ENCODE measurements at regions not wholly inside any gene's neighbourhood (a gene's known extent, or its start where the extent isn't known, plus 50 kb on each side); places are given as distances from the start of the nearest gene placed in this dataset.

GRCh38 chr6:169961772-169962561 lies 210.5 kb downstream of the ERMARD start:
- H3K36me3 ChIP-seq (replicated peaks; ENCODE audit: insufficient read depth, low read depth) = no peaks in the 10 kb centered on the region
- no peaks in the 10 kb centered on the region for H4K20me1 ChIP-seq (ENCODE audit: insufficient read depth, poor library complexity, severe bottlenecking)
- no peak overlapping the region for H3K27ac ChIP-seq
- H3K9me3 ChIP-seq (ENCODE audit: low read depth) = no peaks in the 10 kb centered on the region
- DNase-seq (ENCODE audit: low spot score) = peak; percentile 71
- H2AFZ ChIP-seq = peak overlapping the region; percentile 88
- H3K79me2 ChIP-seq = no peaks in the 10 kb centered on the region
- WGBS (ENCODE audit: low lambda C conversion rate, missing lambda C conversion rate) = 9% methylated on average over 75 of the region's 75 CpGs
- peak overlapping the region; percentile 98 for H3K4me2 ChIP-seq
- peak overlapping the region; percentile 49 for H3K4me3 ChIP-seq
- TF ChIP-seq CTCF (IDR thresholded peaks at IDR 0.05; ENCODE audit: poor library complexity) (peak; percentile 63), EZH2 (IDR thresholded peaks at IDR 0.05; ENCODE audit: borderline replicate concordance) (no peak)
- no peaks in the 10 kb centered on the region for H3K4me1 ChIP-seq (ENCODE audit: insufficient read depth)
- no peaks in the 10 kb centered on the region for H3K27me3 ChIP-seq
- no peaks in the 10 kb centered on the region for H3K9me2 ChIP-seq (replicated peaks; ENCODE audit: insufficient read depth)

GRCh38 chr6:169960886-169961611 lies 209.6 kb downstream of the ERMARD start:
- no peak for DNase-seq (ENCODE audit: low spot score)
- no peaks in the 10 kb centered on the region for H3K27me3 ChIP-seq
- H3K79me2 ChIP-seq = no peaks in the 10 kb centered on the region
- H3K4me1 ChIP-seq (ENCODE audit: insufficient read depth) = no peaks in the 10 kb centered on the region
- no peaks in the 10 kb centered on the region for H3K9me3 ChIP-seq (ENCODE audit: low read depth)
- no peaks in the 10 kb centered on the region for H3K36me3 ChIP-seq (replicated peaks; ENCODE audit: insufficient read depth, low read depth)
- H4K20me1 ChIP-seq (ENCODE audit: insufficient read depth, poor library complexity, severe bottlenecking) = no peaks in the 10 kb centered on the region
- H3K27ac ChIP-seq = no peak overlapping the region
- no peak overlapping the region for H2AFZ ChIP-seq
- H3K4me2 ChIP-seq = no peak overlapping the region
- TF ChIP-seq EZH2phosphoT487 (IDR thresholded peaks at IDR 0.05; ENCODE audit: low read depth, severe bottlenecking, unreplicated experiment) = no peak
- no peak for TF ChIP-seq CTCF (IDR thresholded peaks at IDR 0.05; ENCODE audit: poor library complexity)
- no peak for TF ChIP-seq EZH2 (IDR thresholded peaks at IDR 0.05; ENCODE audit: borderline replicate concordance)
- H3K9me2 ChIP-seq (replicated peaks; ENCODE audit: insufficient read depth) = no peaks in the 10 kb centered on the region
- H3K4me3 ChIP-seq = no peak overlapping the region
- WGBS (ENCODE audit: low lambda C conversion rate, missing lambda C conversion rate) = 92% methylated on average over 12 of the region's 12 CpGs

GRCh38 chr6:169960521-169960885 lies 209.1 kb downstream of the ERMARD start:
- no peak for DNase-seq (ENCODE audit: low spot score)
- H3K9me3 ChIP-seq (ENCODE audit: low read depth) = no peaks in the 10 kb centered on the region
- WGBS (ENCODE audit: low lambda C conversion rate, missing lambda C conversion rate) = 94% methylated on average over 10 of the region's 10 CpGs
- no peaks in the 10 kb centered on the region for H3K36me3 ChIP-seq (replicated peaks; ENCODE audit: insufficient read depth, low read depth)
- no peaks in the 10 kb centered on the region for H3K4me1 ChIP-seq (ENCODE audit: insufficient read depth)
- TF ChIP-seq EZH2 (IDR thresholded peaks at IDR 0.05; ENCODE audit: borderline replicate concordance) (no peak), EZH2phosphoT487 (IDR thresholded peaks at IDR 0.05; ENCODE audit: low read depth, severe bottlenecking, unreplicated experiment) (no peak), CTCF (IDR thresholded peaks at IDR 0.05; ENCODE audit: poor library complexity) (no peak)
- H3K4me3 ChIP-seq = no peak overlapping the region
- H3K4me2 ChIP-seq = no peak overlapping the region
- no peak overlapping the region for H3K27ac ChIP-seq
- no peaks in the 10 kb centered on the region for H3K9me2 ChIP-seq (replicated peaks; ENCODE audit: insufficient read depth)
- H2AFZ ChIP-seq = no peak overlapping the region
- no peaks in the 10 kb centered on the region for H3K79me2 ChIP-seq
- H3K27me3 ChIP-seq = no peaks in the 10 kb centered on the region
- no peaks in the 10 kb centered on the region for H4K20me1 ChIP-seq (ENCODE audit: insufficient read depth, poor library complexity, severe bottlenecking)
